Neural cell (in vitro differentiated cells): ENCODE measurements at regions not wholly inside any gene's neighbourhood (a gene's known extent, or its start where the extent isn't known, plus 50 kb on each side); places are given as distances from the start of the nearest gene placed in this dataset.

Source experiments
- H2AFZ ChIP-seq: fragments of 200-600, 300-800 bp; sonication (generic), shearing (Covaris generic); 2 replicates; pipeline ENCODE4 v1.6.0; 2014; ENCODE audit warnings: low read depth, mild to moderate bottlenecking, antibody characterized with exemption, low read length, moderate library complexity
- H3F3A ChIP-seq: fragments of 200-600 bp; shearing (Covaris generic); 2 replicates; pipeline ENCODE4 v1.6.1; 2016; ENCODE audit warnings: mild to moderate bottlenecking, moderate library complexity, mixed read lengths, antibody characterized with exemption, low read length; ENCODE audit not compliant: insufficient read depth, poor library complexity, severe bottlenecking
- H3K27ac ChIP-seq: fragments of 200-600, 300-800 bp; sonication (generic), shearing (Covaris generic); 2 replicates; pipeline ENCODE4 v1.5.1; 2014; ENCODE audit warnings: mild to moderate bottlenecking, low read length, moderate library complexity
- H3K27me3 ChIP-seq: fragments of 300-800, 200-600 bp; sonication (generic), shearing (Covaris generic); 2 replicates; pipeline ENCODE4 v1.6.0; 2014; ENCODE audit warnings: mild to moderate bottlenecking, low read depth, low read length, moderate library complexity; ENCODE audit not compliant: insufficient read depth
- H3K36me3 ChIP-seq: fragments of 300-800, 200-600 bp; sonication (generic), shearing (Covaris generic); 2 replicates; pipeline ENCODE4 v1.5.1; 2014; ENCODE audit warnings: mild to moderate bottlenecking, antibody characterized with exemption, low read length, moderate library complexity; ENCODE audit not compliant: insufficient read depth
- H3K4me2 ChIP-seq: fragments of 300-800, 200-600 bp; sonication (generic), shearing (Covaris generic); 2 replicates; pipeline ENCODE4 v1.6.0; 2014; ENCODE audit warnings: mild to moderate bottlenecking, low read length
- H3K4me3 ChIP-seq: fragments of 300-800, 200-600 bp; sonication (generic), shearing (Covaris generic); 2 replicates; pipeline ENCODE4 v1.5.1; 2014; ENCODE audit warnings: mild to moderate bottlenecking, low read length, moderate library complexity
- H3K79me2 ChIP-seq: fragments of 200-600 bp; shearing (Covaris generic); replicated peaks from 2 replicates; pipeline ENCODE4 v1.6.0; 2014; ENCODE audit warnings: mild to moderate bottlenecking, low read length, moderate library complexity; ENCODE audit not compliant: insufficient read depth
- H3K9ac ChIP-seq: fragments of 300-800, 200-600 bp; sonication (generic), shearing (Covaris generic); 2 replicates; pipeline ENCODE4 v1.6.1; 2016; ENCODE audit warnings: mild to moderate bottlenecking, low read length, mixed read lengths
- H3K9me2 ChIP-seq: fragments of 200-600 bp; shearing (Covaris generic); 2 replicates; pipeline ENCODE4 v1.6.1; 2016; ENCODE audit warnings: mild to moderate bottlenecking, low read length, mixed read lengths; ENCODE audit not compliant: insufficient read depth
- H3K9me3 ChIP-seq: fragments of 200-600, 300-800 bp; sonication (generic), shearing (Covaris generic); 2 replicates; pipeline ENCODE4 v1.6.1; 2016; ENCODE audit warnings: mild to moderate bottlenecking, mixed run types, low read length, moderate library complexity, mixed read lengths
- H4K20me1 ChIP-seq: fragments of 200-600 bp; shearing (Covaris generic); 2 replicates; pipeline ENCODE4 v1.6.1; 2016; ENCODE audit warnings: mild to moderate bottlenecking, mixed run types; ENCODE audit not compliant: insufficient read depth
- EP300 ChIP-seq: fragments of 450-650 bp; conservative IDR thresholded peaks from 2 replicates; pipeline ENCODE4 v1.6.1; 2014; ENCODE audit warnings: antibody characterized with exemption, mild to moderate bottlenecking, moderate library complexity; ENCODE audit not compliant: poor library complexity, severe bottlenecking
- EZH2 ChIP-seq: fragments of 200-600, 300-800 bp; shearing (Covaris generic), sonication (generic); IDR thresholded peaks from 2 replicates; pipeline ENCODE4 v1.6.1; 2014; ENCODE audit warnings: antibody characterized with exemption, low read length, borderline replicate concordance, mild to moderate bottlenecking; ENCODE audit not compliant: insufficient read depth, poor library complexity, severe bottlenecking
- MXI1 ChIP-seq: fragments of 450-650 bp; conservative IDR thresholded peaks from 2 replicates; pipeline ENCODE4 v1.6.1; 2014; ENCODE audit warnings: antibody characterized with exemption, mild to moderate bottlenecking; ENCODE audit not compliant: poor library complexity, severe bottlenecking
- POLR2AphosphoS5 ChIP-seq: IDR thresholded peaks from 2 replicates; pipeline ENCODE4 v1.6.1; 2012
- RAD21 ChIP-seq: fragments of 450-650 bp; conservative IDR thresholded peaks from 2 replicates; pipeline ENCODE4 v1.6.1; 2014; ENCODE audit warnings: antibody characterized with exemption, mild to moderate bottlenecking, moderate library complexity
- SMC3 ChIP-seq: fragments of 450-650 bp; conservative IDR thresholded peaks from 2 replicates; pipeline ENCODE4 v1.6.1; 2014; ENCODE audit warnings: antibody characterized with exemption, mild to moderate bottlenecking, moderate library complexity; ENCODE audit not compliant: poor library complexity
- TAF1 ChIP-seq: IDR thresholded peaks from 2 replicates; pipeline ENCODE4 v1.6.1; 2012; ENCODE audit warnings: low read depth
- TF ChIP-seq, protein P1 (sequence below): IDR thresholded peaks from 2 replicates; pipeline ENCODE4 v1.6.1; 2012; ENCODE audit warnings: borderline replicate concordance
- TF ChIP-seq, protein P2 (sequence below): fragments of 450-650 bp; IDR thresholded peaks from 2 replicates; pipeline ENCODE4 v1.5.1; 2014; ENCODE audit warnings: antibody characterized with exemption, mild to moderate bottlenecking, moderate library complexity; ENCODE audit not compliant: poor library complexity, severe bottlenecking

DNA sequence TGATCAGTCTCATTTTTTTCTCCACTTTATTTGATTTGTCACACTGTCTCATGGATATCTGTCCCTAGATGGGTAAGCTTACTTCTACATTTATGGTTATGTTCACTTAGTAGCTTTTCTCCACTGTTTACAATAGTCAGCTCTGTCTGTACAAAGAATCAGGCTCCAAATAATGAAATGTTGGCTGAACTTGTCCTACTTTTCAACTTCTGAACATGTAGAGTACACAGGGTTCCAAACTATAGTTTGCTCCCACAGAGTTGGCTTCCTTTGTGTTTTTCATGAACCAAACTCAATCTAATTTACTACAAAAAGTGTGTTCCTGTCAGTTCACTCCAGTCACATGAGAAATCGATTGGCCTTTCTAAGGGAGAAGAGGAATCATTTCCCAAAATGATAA lies 175.0 kb downstream of the CCDC71L start:
- H3K36me3 ChIP-seq = no peaks in the 10 kb centered on the region
- H2AFZ ChIP-seq = no peak overlapping the region
- H3K4me2 ChIP-seq = no peak overlapping the region
- TF ChIP-seq EP300 (no peak), MXI1 (no peak), RAD21 (no peak), EZH2 (no peak), SMC3 (no peak), TAF1 (no peak), POLR2AphosphoS5 (no peak)
- TF ChIP-seq, protein P1, sequence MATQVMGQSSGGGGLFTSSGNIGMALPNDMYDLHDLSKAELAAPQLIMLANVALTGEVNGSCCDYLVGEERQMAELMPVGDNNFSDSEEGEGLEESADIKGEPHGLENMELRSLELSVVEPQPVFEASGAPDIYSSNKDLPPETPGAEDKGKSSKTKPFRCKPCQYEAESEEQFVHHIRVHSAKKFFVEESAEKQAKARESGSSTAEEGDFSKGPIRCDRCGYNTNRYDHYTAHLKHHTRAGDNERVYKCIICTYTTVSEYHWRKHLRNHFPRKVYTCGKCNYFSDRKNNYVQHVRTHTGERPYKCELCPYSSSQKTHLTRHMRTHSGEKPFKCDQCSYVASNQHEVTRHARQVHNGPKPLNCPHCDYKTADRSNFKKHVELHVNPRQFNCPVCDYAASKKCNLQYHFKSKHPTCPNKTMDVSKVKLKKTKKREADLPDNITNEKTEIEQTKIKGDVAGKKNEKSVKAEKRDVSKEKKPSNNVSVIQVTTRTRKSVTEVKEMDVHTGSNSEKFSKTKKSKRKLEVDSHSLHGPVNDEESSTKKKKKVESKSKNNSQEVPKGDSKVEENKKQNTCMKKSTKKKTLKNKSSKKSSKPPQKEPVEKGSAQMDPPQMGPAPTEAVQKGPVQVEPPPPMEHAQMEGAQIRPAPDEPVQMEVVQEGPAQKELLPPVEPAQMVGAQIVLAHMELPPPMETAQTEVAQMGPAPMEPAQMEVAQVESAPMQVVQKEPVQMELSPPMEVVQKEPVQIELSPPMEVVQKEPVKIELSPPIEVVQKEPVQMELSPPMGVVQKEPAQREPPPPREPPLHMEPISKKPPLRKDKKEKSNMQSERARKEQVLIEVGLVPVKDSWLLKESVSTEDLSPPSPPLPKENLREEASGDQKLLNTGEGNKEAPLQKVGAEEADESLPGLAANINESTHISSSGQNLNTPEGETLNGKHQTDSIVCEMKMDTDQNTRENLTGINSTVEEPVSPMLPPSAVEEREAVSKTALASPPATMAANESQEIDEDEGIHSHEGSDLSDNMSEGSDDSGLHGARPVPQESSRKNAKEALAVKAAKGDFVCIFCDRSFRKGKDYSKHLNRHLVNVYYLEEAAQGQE = no peak
- TF ChIP-seq, protein P2, sequence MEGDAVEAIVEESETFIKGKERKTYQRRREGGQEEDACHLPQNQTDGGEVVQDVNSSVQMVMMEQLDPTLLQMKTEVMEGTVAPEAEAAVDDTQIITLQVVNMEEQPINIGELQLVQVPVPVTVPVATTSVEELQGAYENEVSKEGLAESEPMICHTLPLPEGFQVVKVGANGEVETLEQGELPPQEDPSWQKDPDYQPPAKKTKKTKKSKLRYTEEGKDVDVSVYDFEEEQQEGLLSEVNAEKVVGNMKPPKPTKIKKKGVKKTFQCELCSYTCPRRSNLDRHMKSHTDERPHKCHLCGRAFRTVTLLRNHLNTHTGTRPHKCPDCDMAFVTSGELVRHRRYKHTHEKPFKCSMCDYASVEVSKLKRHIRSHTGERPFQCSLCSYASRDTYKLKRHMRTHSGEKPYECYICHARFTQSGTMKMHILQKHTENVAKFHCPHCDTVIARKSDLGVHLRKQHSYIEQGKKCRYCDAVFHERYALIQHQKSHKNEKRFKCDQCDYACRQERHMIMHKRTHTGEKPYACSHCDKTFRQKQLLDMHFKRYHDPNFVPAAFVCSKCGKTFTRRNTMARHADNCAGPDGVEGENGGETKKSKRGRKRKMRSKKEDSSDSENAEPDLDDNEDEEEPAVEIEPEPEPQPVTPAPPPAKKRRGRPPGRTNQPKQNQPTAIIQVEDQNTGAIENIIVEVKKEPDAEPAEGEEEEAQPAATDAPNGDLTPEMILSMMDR = no peak
- no peak overlapping the region for H3K27ac ChIP-seq
- no peak overlapping the region for H3K9ac ChIP-seq
- H3F3A ChIP-seq = no peaks in the 10 kb centered on the region
- H3K9me2 ChIP-seq = no peaks in the 10 kb centered on the region
- H4K20me1 ChIP-seq = no peaks in the 10 kb centered on the region
- H3K27me3 ChIP-seq = no peaks in the 10 kb centered on the region
- H3K79me2 ChIP-seq = no peaks in the 10 kb centered on the region
- no peak overlapping the region for H3K4me3 ChIP-seq
- peaks cover 3% of the 10 kb centered on the region for H3K9me3 ChIP-seq

DNA sequence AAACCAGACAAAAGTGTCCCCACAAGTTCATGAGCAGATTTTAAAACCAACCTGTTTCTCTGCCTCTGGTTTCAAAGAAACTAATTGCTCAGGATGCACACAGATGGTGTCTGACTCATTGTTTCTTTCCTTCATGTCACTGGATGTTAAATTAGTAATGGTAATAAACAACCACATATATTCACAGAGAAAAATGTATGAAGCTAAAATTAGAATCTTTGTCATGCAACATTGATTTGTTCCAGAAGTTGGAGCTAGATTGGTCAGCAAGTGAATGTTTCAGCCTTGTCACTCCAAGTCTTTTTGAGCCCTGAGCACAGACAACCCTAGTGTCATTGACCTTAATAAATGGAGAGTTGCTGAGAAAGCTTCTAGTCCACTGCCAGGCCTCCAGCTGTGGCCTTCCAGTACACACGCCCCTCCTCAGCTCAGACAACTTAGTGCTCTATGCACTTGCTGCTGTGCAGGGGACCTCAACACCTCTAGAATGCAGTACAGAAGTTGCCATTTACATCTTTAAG lies 175.9 kb downstream of the CCDC71L start:
- TF ChIP-seq SMC3 = no peak
- no peaks in the 10 kb centered on the region for H3K9me3 ChIP-seq
- no peaks in the 10 kb centered on the region for H3K36me3 ChIP-seq
- no peaks in the 10 kb centered on the region for H3K79me2 ChIP-seq
- H3K27me3 ChIP-seq = no peaks in the 10 kb centered on the region
- no peak overlapping the region for H2AFZ ChIP-seq
- no peak overlapping the region for H3K27ac ChIP-seq
- no peaks in the 10 kb centered on the region for H4K20me1 ChIP-seq
- H3K4me2 ChIP-seq = no peak overlapping the region
- H3K9ac ChIP-seq = no peak overlapping the region
- no peaks in the 10 kb centered on the region for H3F3A ChIP-seq
- no peak overlapping the region for H3K4me3 ChIP-seq
- H3K9me2 ChIP-seq = no peaks in the 10 kb centered on the region

DNA sequence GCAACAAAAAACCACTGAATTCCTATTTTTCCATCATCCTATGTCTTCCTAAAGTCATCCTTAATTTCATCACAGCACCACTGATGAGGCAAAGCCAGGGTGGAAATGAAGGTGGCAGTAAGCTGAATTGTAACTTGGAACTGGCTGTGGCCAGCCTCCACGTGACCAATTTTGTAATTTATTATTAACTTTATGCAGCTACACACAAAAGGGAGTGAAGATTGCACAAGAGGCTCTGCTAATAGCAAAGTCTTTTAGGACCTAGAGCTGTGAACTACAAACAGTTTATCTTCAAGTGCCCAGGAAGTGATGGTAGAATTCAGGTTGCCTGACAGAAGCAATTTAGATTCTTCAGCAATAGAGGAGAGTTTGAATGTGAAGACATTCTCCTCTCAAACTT lies 176.4 kb downstream of the CCDC71L start:
- Histone ChIP-seq H3K36me3 (no peaks in the 10 kb centered on the region), H3F3A (no peaks in the 10 kb centered on the region), H3K4me2 (no peak overlapping the region), H3K79me2 (no peaks in the 10 kb centered on the region), H3K9me2 (no peaks in the 10 kb centered on the region), H2AFZ (no peak overlapping the region), H3K27me3 (no peaks in the 10 kb centered on the region), H3K4me3 (no peak overlapping the region), H3K27ac (no peak overlapping the region), H3K9ac (no peak overlapping the region), H3K9me3 (no peaks in the 10 kb centered on the region), H4K20me1 (no peaks in the 10 kb centered on the region)
- TF ChIP-seq EZH2 (no peak), SMC3 (no peak), TAF1 (no peak), RAD21 (no peak), MXI1 (no peak), POLR2AphosphoS5 (no peak), EP300 (no peak)
- TF ChIP-seq, protein P2 = no peak
- TF ChIP-seq, protein P1 = no peak
